MM.1S (cell line): ENCODE measurements at regions not wholly inside any gene's neighbourhood (a gene's known extent, or its start where the extent isn't known, plus 50 kb on each side); places are given as distances from the start of the nearest gene placed in this dataset.

ENCODE experiments used
- DNase-seq: peaks from one replicate; pipeline ENCODE4 v3.0.0-alpha.2; 2015
- H2AFZ ChIP-seq: fragments of 300-600 bp; sonication (generic); 2 replicates; pipeline ENCODE4 v1.6.0; 2016; ENCODE audit warnings: antibody characterized with exemption, low read length
- H3F3A ChIP-seq: fragments of 300-600 bp; sonication (generic); 2 replicates; pipeline ENCODE4 v1.6.1; 2016; ENCODE audit warnings: mild to moderate bottlenecking, antibody characterized with exemption, low read length, moderate library complexity, mixed read lengths; ENCODE audit not compliant: insufficient read depth
- H3K27ac ChIP-seq: fragments of 300-600 bp; sonication (generic); 2 replicates; pipeline ENCODE4 v1.5.1; 2016; ENCODE audit warnings: mild to moderate bottlenecking, low read length
- H3K27me3 ChIP-seq: fragments of 300-600 bp; sonication (generic); replicated peaks from 2 replicates; pipeline ENCODE4 v1.6.0; 2016; ENCODE audit warnings: low read length; ENCODE audit not compliant: insufficient read depth
- H3K36me3 ChIP-seq: fragments of 300-600 bp; sonication (generic); replicated peaks from 2 replicates; pipeline ENCODE4 v1.6.1; 2016; ENCODE audit warnings: mild to moderate bottlenecking, low read length, mixed read lengths; ENCODE audit not compliant: insufficient read depth
- H3K4me1 ChIP-seq: fragments of 300-600 bp; sonication (generic); 2 replicates; pipeline ENCODE4 v1.6.1; 2016; ENCODE audit warnings: low read length, mixed read lengths
- H3K4me2 ChIP-seq: fragments of 300-600 bp; sonication (generic); 2 replicates; pipeline ENCODE4 v1.6.0; 2016; ENCODE audit warnings: low read depth, low read length
- H3K4me3 ChIP-seq: fragments of 300-600 bp; sonication (generic); 2 replicates; pipeline ENCODE4 v1.5.1; 2016; ENCODE audit warnings: low read length, mixed read lengths
- H3K79me2 ChIP-seq: fragments of 300-600 bp; sonication (generic); 2 replicates; pipeline ENCODE4 v1.6.1; 2016; ENCODE audit warnings: mixed run types, low read length, mixed read lengths
- H3K9ac ChIP-seq: fragments of 300-600 bp; sonication (generic); 2 replicates; pipeline ENCODE4 v1.6.1; 2016; ENCODE audit warnings: low read length, mixed read lengths
- H3K9me2 ChIP-seq: fragments of 300-600 bp; sonication (generic); replicated peaks from 2 replicates; pipeline ENCODE4 v1.6.1; 2016; ENCODE audit warnings: mild to moderate bottlenecking, low read length, mixed read lengths; ENCODE audit not compliant: insufficient read depth
- H3K9me3 ChIP-seq: fragments of 300-600 bp; sonication (generic); replicated peaks from 2 replicates; pipeline ENCODE4 v1.6.1; 2016; ENCODE audit warnings: mild to moderate bottlenecking, low read length, mixed read lengths; ENCODE audit not compliant: insufficient read depth
- H4K20me1 ChIP-seq: fragments of 300-600 bp; sonication (generic); 2 replicates; pipeline ENCODE4 v1.6.1; 2016; ENCODE audit warnings: mild to moderate bottlenecking, low read length, moderate library complexity, mixed read lengths; ENCODE audit not compliant: insufficient read depth
- CTCF ChIP-seq: fragments of 300-600 bp; sonication (generic); IDR thresholded peaks from 2 replicates; pipeline ENCODE4 v1.5.1; 2016; ENCODE audit warnings: antibody characterized with exemption, low read length, mixed read lengths
- EZH2 ChIP-seq: fragments of 300-600 bp; sonication (generic); optimal IDR thresholded peaks from 2 replicates; pipeline ENCODE3; 2017; ENCODE audit warnings: low read depth, mild to moderate bottlenecking, antibody characterized with exemption, low read length, mixed read lengths
- EZH2phosphoT487 ChIP-seq: fragments of 300-600 bp; sonication (generic); IDR thresholded peaks from 2 replicates; pipeline ENCODE4 v1.6.1; 2018; ENCODE audit warnings: antibody characterized with exemption, low read length

DNA sequence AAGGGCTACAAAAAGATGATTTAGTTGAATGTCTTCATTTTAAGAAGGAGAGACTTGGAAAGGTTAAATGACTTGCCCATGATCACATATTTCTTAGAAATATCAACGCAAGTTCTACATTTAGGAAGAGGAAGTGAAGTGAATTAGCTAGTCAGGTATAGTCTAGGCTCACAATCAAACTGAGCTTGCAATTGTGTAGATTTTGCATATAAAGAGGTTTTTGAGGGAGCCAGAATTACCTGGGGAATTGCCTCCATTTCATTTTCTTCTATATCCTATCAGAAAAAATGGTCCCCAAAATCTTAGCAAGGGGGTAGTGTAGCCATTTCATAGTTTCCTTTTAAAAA is 71.3 kb downstream of the MFAP3 start:
- no peaks in the 10 kb centered on the region for H3K9me3 ChIP-seq
- H3K36me3 ChIP-seq = no peaks in the 10 kb centered on the region
- no peaks in the 10 kb centered on the region for H4K20me1 ChIP-seq
- TF ChIP-seq CTCF (no peak), EZH2phosphoT487 (no peak), EZH2 (no peak)
- no peaks in the 10 kb centered on the region for H3K4me1 ChIP-seq
- H3F3A ChIP-seq = no peaks in the 10 kb centered on the region
- H3K79me2 ChIP-seq = no peaks in the 10 kb centered on the region
- no peak overlapping the region for H3K4me2 ChIP-seq
- H2AFZ ChIP-seq = no peak overlapping the region
- no peak overlapping the region for H3K27ac ChIP-seq
- H3K9ac ChIP-seq = no peak overlapping the region
- DNase-seq = no peak
- no peak overlapping the region for H3K4me3 ChIP-seq
- no peaks in the 10 kb centered on the region for H3K27me3 ChIP-seq
- no peaks in the 10 kb centered on the region for H3K9me2 ChIP-seq

DNA sequence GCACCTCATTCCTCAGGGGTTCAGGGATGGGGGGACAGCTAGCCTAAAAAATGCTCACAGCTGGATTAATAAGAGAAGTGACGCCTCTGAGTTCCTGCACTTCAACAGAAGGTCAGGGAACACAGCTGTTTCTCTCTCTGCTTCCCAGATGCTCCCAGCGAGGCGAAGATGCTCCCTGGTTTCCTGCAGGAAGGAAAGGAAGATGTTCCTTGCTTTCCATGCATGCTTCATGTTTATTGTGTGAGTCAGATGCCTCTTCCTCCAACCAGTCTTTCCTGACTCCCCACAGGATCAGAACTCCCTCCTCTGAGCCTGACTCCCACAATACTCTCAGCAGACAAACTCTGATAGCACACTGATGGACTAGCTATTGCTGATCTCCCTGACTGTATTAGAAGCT is 71.9 kb downstream of the MFAP3 start:
- no peaks in the 10 kb centered on the region for H3K36me3 ChIP-seq
- H3F3A ChIP-seq = no peaks in the 10 kb centered on the region
- no peaks in the 10 kb centered on the region for H3K79me2 ChIP-seq
- no peak overlapping the region for H3K4me3 ChIP-seq
- H3K4me2 ChIP-seq = no peak overlapping the region
- no peaks in the 10 kb centered on the region for H3K4me1 ChIP-seq
- TF ChIP-seq EZH2 (no peak), EZH2phosphoT487 (no peak), CTCF (no peak)
- no peaks in the 10 kb centered on the region for H3K9me2 ChIP-seq
- no peak overlapping the region for H3K9ac ChIP-seq
- no peaks in the 10 kb centered on the region for H4K20me1 ChIP-seq
- H3K27me3 ChIP-seq = no peaks in the 10 kb centered on the region
- DNase-seq = no peak
- no peaks in the 10 kb centered on the region for H3K9me3 ChIP-seq
- no peak overlapping the region for H2AFZ ChIP-seq
- H3K27ac ChIP-seq = no peak overlapping the region

DNA sequence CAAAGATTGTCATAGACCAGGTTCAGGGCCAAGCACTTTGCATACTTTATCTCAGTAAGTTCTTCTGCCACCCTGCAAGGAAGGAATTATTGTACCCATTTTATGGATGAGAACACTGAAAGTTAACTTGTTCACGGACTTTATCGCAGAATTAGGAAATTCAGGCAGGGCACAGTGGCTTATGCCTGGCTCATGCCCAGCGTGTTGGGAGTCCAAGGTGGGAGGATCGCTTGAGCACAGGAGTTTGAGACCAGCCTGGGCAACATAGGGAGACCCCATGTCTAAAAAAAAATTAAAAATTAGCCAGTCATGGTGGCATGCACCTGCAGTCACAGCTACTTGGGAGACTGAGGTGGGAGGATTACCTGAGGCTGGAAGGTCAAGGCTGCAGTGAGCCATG is 72.4 kb downstream of the MFAP3 start:
- Histone ChIP-seq H3F3A (no peaks in the 10 kb centered on the region), H3K4me3 (no peak overlapping the region), H3K9me2 (no peaks in the 10 kb centered on the region), H3K4me1 (no peaks in the 10 kb centered on the region), H2AFZ (no peak overlapping the region), H3K27ac (no peak overlapping the region), H3K27me3 (no peaks in the 10 kb centered on the region), H3K9ac (no peak overlapping the region), H3K36me3 (no peaks in the 10 kb centered on the region), H3K79me2 (no peaks in the 10 kb centered on the region), H3K4me2 (no peak overlapping the region), H3K9me3 (no peaks in the 10 kb centered on the region), H4K20me1 (no peaks in the 10 kb centered on the region)
- no peak for TF ChIP-seq EZH2phosphoT487
- no peak for TF ChIP-seq CTCF
- no peak for TF ChIP-seq EZH2
- DNase-seq = no peak
